Left ventricle myocardium inferior (tissue), 1 donor: ENCODE measurements at regions not wholly inside any gene's neighbourhood (a gene's known extent, or its start where the extent isn't known, plus 50 kb on each side); places are given as distances from the start of the nearest gene placed in this dataset.

Source experiments
- DNase-seq: peaks from one replicate; pipeline ENCODE4 v3.0.0-alpha.2; 2020
- H3K27ac ChIP-seq: fragments of 200-600 bp; replicated peaks from 2 replicates; pipeline ENCODE4 v1.8.0; 2021
- H3K27me3 ChIP-seq: fragments of 200-600 bp; 2 replicates; pipeline ENCODE4 v1.8.0; 2021; ENCODE audit warnings: low read depth
- H3K36me3 ChIP-seq: fragments of 200-600 bp; 2 replicates; pipeline ENCODE4 v1.8.0; 2021
- H3K4me1 ChIP-seq: fragments of 200-600 bp; 2 replicates; pipeline ENCODE4 v1.8.0; 2021
- H3K4me3 ChIP-seq: fragments of 200-600 bp; 2 replicates; pipeline ENCODE4 v1.8.0; 2021; ENCODE audit warnings: mild to moderate bottlenecking, moderate library complexity
- H3K9me3 ChIP-seq: fragments of 200-600 bp; replicated peaks from 2 replicates; pipeline ENCODE4 v1.8.0; 2021
- intact Hi-C: fragments of 100-400 bp; cut with micrococcal nuclease; formaldehyde crosslinking; loops from one replicate; pipeline ENCODE4 v1.11.0; 2022
- TF ChIP-seq, protein P1 (sequence below): fragments of 200-600 bp; IDR thresholded peaks from 2 replicates; pipeline ENCODE4 v1.8.0; 2021; ENCODE audit warnings: antibody characterized with exemption, mild to moderate bottlenecking, borderline replicate concordance
- donor health status: DM: no; HTN: yes; CAD: no; lungs with severe emphysema.

DNA sequence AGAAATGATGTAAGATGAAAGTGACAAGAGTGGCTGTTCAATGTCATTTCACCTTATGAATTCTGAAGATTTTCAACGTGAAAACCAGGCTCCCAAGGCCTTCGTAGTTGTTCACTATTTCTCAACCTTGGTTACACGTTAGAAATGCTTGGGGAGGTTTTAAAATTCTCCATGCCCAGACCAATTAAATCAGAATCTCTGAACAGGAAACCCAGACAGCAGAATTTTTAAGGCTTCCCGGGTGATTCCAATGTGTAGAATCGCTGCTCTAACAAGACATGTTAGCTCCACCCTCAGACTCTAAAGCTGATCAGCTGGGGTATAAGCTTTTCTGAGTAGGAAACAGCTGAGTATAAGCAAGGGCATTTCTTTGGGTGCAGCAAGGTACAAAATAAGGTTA is 160.4 kb upstream of the TET2 start:
- no peak overlapping the region for H3K4me3 ChIP-seq
- TF ChIP-seq, protein P1, sequence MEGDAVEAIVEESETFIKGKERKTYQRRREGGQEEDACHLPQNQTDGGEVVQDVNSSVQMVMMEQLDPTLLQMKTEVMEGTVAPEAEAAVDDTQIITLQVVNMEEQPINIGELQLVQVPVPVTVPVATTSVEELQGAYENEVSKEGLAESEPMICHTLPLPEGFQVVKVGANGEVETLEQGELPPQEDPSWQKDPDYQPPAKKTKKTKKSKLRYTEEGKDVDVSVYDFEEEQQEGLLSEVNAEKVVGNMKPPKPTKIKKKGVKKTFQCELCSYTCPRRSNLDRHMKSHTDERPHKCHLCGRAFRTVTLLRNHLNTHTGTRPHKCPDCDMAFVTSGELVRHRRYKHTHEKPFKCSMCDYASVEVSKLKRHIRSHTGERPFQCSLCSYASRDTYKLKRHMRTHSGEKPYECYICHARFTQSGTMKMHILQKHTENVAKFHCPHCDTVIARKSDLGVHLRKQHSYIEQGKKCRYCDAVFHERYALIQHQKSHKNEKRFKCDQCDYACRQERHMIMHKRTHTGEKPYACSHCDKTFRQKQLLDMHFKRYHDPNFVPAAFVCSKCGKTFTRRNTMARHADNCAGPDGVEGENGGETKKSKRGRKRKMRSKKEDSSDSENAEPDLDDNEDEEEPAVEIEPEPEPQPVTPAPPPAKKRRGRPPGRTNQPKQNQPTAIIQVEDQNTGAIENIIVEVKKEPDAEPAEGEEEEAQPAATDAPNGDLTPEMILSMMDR = no peak
- intact Hi-C loops = no loop called here

DNA sequence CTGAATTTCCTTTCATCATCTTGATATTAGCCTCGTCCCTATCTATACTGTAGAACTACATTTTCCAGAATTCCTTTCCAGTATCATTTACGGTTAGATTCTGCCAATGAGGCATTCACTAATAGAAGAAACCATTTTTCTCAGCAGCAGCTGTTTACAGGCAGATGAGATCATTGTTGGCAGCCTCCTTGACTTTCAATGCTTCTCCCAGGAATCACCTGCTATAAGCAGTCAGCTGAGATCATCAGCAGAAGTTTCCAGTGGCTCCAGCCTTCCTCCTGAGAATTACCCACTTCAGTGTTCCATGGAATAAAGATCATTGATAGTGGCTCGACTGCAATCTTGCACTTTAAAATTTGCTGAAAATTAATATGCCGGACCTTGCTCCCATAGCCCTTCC is 157.3 kb upstream of the TET2 start:
- Histone ChIP-seq H3K9me3 (peaks cover 23% of the 10 kb centered on the region), H3K4me3 (no peak overlapping the region), H3K27me3 (no peaks in the 10 kb centered on the region), H3K36me3 (no peaks in the 10 kb centered on the region), H3K27ac (no peak overlapping the region), H3K4me1 (no peaks in the 10 kb centered on the region)
- no peak for DNase-seq
- intact Hi-C loops = no loop called here
- TF ChIP-seq, protein P1 = no peak

More for the DNA sequence above, 160.4 kb upstream of the TET2 start:
- H3K27ac ChIP-seq = no peak overlapping the region
- no peaks in the 10 kb centered on the region for H3K4me1 ChIP-seq
- H3K36me3 ChIP-seq = no peaks in the 10 kb centered on the region
- H3K27me3 ChIP-seq = no peaks in the 10 kb centered on the region
- DNase-seq = no peak
- no peaks in the 10 kb centered on the region for H3K9me3 ChIP-seq

DNA sequence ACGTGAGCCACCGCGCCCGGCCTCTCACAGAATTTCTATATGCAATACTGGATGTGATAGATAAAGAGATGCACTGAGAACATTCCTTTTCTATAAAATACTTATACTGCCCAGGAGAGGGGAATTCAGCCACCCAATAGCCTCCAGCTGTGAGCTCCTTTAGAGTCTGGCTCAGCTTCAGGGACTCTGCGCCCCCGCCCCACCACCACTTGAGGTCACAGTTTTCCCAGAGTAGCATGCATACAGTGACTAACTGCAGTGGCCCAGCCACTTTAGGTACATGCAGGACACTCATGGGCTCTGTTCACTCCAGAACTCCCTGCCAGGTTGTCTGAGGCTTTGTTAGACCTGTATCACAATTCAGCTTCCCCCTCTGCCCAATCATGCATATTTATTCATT is 144.4 kb upstream of the TET2 start:
- no peaks in the 10 kb centered on the region for H3K4me1 ChIP-seq
- intact Hi-C loops = no loop called here
- H3K27me3 ChIP-seq = no peaks in the 10 kb centered on the region
- H3K9me3 ChIP-seq = no peaks in the 10 kb centered on the region
- H3K4me3 ChIP-seq = no peak overlapping the region
- TF ChIP-seq, protein P1 = no peak
- no peak for DNase-seq
- H3K36me3 ChIP-seq = no peaks in the 10 kb centered on the region
- H3K27ac ChIP-seq = no peak overlapping the region

DNA sequence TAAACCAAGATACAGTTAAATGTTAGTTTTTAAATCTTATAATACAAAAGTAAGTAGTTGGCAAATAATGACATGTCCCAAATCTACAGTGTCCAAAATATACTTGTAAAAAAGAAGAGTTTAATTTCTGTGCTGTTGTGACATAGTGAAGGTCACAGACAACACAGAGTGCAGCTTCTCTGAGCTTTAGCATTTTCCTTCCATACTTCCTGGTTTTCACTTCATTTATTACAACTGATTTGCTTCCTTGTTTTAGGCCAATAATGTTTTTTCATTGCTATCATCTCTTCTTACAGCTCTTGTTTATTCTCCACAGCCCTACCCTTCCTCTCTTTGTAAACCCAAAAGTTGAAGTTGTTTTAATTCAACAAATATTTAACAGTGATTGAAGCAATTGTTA is 132.4 kb upstream of the TET2 start:
- peaks cover 5% of the 10 kb centered on the region for H3K27me3 ChIP-seq
- DNase-seq = no peak
- no peaks in the 10 kb centered on the region for H3K4me1 ChIP-seq
- H3K27ac ChIP-seq = no peak overlapping the region
- H3K9me3 ChIP-seq = peaks cover 14% of the 10 kb centered on the region
- intact Hi-C loops = no loop called here
- H3K4me3 ChIP-seq = no peak overlapping the region
- H3K36me3 ChIP-seq = no peaks in the 10 kb centered on the region
- TF ChIP-seq, protein P1 = no peak

DNA sequence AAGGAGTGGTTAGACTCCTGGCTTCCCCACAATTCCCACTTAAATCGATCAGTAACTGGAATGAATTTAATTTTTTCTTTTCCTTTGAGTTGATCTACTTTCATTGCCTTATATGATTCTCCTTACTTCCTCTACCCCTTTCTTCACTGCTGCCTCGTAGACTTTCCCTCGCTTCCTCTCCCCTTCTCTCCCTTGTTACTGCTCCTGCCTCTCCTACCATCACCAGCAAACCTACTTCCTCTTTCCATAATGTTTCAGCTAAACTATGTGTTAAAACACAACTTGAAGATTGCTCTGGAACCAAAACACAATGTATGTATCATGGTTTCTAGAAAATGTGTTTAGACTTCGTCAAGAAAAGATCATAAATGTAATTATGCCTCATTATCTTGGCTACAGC is 132.0 kb upstream of the TET2 start:
- no peaks in the 10 kb centered on the region for H3K36me3 ChIP-seq
- no peak for DNase-seq
- H3K4me1 ChIP-seq = no peaks in the 10 kb centered on the region
- H3K4me3 ChIP-seq = no peak overlapping the region
- H3K27ac ChIP-seq = no peak overlapping the region
- H3K9me3 ChIP-seq = peaks cover 14% of the 10 kb centered on the region
- H3K27me3 ChIP-seq = peaks cover 5% of the 10 kb centered on the region
- intact Hi-C loops = no loop called here
- TF ChIP-seq, protein P1 = no peak

DNA sequence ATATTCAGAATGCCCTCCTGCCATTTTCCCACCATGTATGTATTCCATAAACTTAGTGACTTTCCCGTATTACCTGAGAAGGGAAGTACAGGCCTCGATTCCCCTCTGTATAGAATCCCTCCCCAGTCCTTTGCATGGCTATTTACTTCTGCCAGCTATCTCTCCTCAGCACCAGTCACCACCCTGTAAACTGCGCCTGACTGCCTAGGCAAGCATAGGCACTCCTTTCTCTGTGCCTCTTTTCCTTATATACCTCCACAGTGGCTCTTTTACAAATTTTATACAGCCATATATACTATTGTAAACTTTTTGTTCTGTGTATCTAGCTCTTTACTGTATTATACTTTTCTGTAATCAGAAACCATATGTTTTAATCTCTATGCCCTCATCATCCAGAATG is 130.9 kb upstream of the TET2 start:
- Histone ChIP-seq H3K4me3 (no peak overlapping the region), H3K9me3 (peaks cover 8% of the 10 kb centered on the region), H3K27me3 (peaks cover 1% of the 10 kb centered on the region), H3K4me1 (no peaks in the 10 kb centered on the region), H3K36me3 (no peaks in the 10 kb centered on the region), H3K27ac (no peak overlapping the region)
- no peak for DNase-seq
- TF ChIP-seq, protein P1 = no peak
- intact Hi-C loops = no loop called here
